GM12878 (cell line): ENCODE measurements at regions not wholly inside any gene's neighbourhood (a gene's known extent, or its start where the extent isn't known, plus 50 kb on each side); places are given as distances from the start of the nearest gene placed in this dataset.

Source experiments
- CEBPB ChIP-seq, 2 experiments: fragments of 150-350 bp in 1 of 2; IDR thresholded peaks; 2 replicates each; pipeline ENCODE4 v1.6.1; 2012 to 2014; ENCODE audit warnings: low read depth in 2 of 2, low read length in 2 of 2, borderline replicate concordance in 1 of 2, inconsistent platforms in 1 of 2
- EED ChIP-seq: sonication (generic); IDR thresholded peaks from 2 replicates; pipeline ENCODE4 v1.6.1; 2016; ENCODE audit warnings: antibody characterized with exemption, low read depth
- JUND ChIP-seq: IDR thresholded peaks from 2 replicates; pipeline ENCODE4 v1.6.1; 2012; ENCODE audit warnings: low read depth, mild to moderate bottlenecking, low read length, improper control_type of control experiment, moderate library complexity
- MTA3 ChIP-seq: IDR thresholded peaks from 2 replicates; pipeline ENCODE4 v1.6.1; 2012; ENCODE audit warnings: low read length, inconsistent platforms, borderline replicate concordance
- PML ChIP-seq: IDR thresholded peaks from 2 replicates; pipeline ENCODE4 v1.6.1; 2012; ENCODE audit warnings: low read length, inconsistent platforms
- POLR2A ChIP-seq: IDR thresholded peaks from 2 replicates; pipeline ENCODE4 v1.6.1; 2011; ENCODE audit warnings: low read depth, mild to moderate bottlenecking, low read length
- STAT1 ChIP-seq: fragments of 450-650 bp; conservative IDR thresholded peaks from 2 replicates; pipeline ENCODE4 v1.6.1; 2014; ENCODE audit warnings: antibody characterized with exemption, mild to moderate bottlenecking
- TF ChIP-seq, protein P1 (sequence below): fragments of 450-650 bp; IDR thresholded peaks from 2 replicates; pipeline ENCODE4 v1.6.1; 2018; ENCODE audit warnings: borderline replicate concordance, mild to moderate bottlenecking; ENCODE audit not compliant: partially characterized antibody
- TF ChIP-seq, protein P2 (sequence below), 3 experiments: IDR thresholded peaks in 2 of 3; conservative IDR thresholded peaks in 1 of 3; 2 replicates each; pipeline ENCODE4 v1.5.1; 2011; ENCODE audit warnings: low read depth in 3 of 3, low read length in 3 of 3, mild to moderate bottlenecking in 3 of 3, control low read depth in 2 of 3, moderate library complexity in 2 of 3, inconsistent platforms in 1 of 3, mixed read lengths in 1 of 3; ENCODE audit not compliant: control insufficient read depth in 2 of 3, insufficient read depth in 1 of 3; ENCODE audit errors: extremely low read depth in 1 of 3

DNA sequence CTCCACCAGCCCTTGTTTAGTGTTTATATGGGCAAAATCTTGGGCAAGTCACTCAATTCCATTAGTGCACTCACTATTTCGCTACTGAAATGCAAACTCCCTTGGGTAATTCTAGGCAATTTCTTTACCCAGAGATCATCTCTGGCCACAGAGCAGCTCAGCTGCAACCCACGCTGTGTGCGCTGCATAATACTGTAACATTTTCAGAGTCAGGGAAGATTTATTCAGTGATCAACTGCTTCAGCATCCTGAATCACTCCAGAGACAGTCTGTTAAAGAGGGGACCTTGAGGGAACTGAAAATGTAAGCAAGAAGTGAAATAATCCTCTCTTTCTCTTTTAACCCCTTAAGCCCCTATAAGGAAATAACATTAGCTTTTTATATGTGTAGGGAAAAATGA, 189.6 kb upstream of the FBXL4 start:
- TF ChIP-seq, protein P1, sequence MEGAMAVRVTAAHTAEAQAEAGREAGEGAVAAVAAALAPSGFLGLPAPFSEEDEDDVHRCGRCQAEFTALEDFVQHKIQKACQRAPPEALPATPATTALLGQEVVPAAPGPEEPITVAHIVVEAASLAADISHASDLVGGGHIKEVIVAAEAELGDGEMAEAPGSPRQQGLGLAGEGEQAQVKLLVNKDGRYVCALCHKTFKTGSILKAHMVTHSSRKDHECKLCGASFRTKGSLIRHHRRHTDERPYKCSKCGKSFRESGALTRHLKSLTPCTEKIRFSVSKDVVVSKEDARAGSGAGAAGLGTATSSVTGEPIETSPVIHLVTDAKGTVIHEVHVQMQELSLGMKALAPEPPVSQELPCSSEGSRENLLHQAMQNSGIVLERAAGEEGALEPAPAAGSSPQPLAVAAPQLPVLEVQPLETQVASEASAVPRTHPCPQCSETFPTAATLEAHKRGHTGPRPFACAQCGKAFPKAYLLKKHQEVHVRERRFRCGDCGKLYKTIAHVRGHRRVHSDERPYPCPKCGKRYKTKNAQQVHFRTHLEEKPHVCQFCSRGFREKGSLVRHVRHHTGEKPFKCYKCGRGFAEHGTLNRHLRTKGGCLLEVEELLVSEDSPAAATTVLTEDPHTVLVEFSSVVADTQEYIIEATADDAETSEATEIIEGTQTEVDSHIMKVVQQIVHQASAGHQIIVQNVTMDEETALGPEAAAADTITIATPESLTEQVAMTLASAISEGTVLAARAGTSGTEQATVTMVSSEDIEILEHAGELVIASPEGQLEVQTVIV, result no peak
- TF ChIP-seq STAT1 (no peak), EED (no peak), POLR2A (no peak), JUND (no peak), PML (no peak), MTA3 (no peak), CEBPB (IDR thresholded peaks at IDR 0.05; ENCODE audit: borderline replicate concordance in 1 of 2, low read depth in 2 of 2, low read length in 2 of 2) (no peak)
- TF ChIP-seq, protein P2, sequence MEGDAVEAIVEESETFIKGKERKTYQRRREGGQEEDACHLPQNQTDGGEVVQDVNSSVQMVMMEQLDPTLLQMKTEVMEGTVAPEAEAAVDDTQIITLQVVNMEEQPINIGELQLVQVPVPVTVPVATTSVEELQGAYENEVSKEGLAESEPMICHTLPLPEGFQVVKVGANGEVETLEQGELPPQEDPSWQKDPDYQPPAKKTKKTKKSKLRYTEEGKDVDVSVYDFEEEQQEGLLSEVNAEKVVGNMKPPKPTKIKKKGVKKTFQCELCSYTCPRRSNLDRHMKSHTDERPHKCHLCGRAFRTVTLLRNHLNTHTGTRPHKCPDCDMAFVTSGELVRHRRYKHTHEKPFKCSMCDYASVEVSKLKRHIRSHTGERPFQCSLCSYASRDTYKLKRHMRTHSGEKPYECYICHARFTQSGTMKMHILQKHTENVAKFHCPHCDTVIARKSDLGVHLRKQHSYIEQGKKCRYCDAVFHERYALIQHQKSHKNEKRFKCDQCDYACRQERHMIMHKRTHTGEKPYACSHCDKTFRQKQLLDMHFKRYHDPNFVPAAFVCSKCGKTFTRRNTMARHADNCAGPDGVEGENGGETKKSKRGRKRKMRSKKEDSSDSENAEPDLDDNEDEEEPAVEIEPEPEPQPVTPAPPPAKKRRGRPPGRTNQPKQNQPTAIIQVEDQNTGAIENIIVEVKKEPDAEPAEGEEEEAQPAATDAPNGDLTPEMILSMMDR (IDR thresholded peaks at IDR 0.05 in 2 of 3, conservative IDR thresholded peaks at IDR 0.05 in 1 of 3; ENCODE audit: control insufficient read depth in 2 of 3, extremely low read depth in 1 of 3, insufficient read depth in 1 of 3, low read depth in 3 of 3, low read length in 3 of 3), result no peak
